NT2/D1 (cell line): ENCODE measurements at regions not wholly inside any gene's neighbourhood (a gene's known extent, or its start where the extent isn't known, plus 50 kb on each side); places are given as distances from the start of the nearest gene placed in this dataset.

Experiments
- SUZ12 ChIP-seq: IDR thresholded peaks from 2 replicates; pipeline ENCODE4 v1.6.1; 2011; ENCODE audit not compliant: insufficient read length, insufficient read depth; ENCODE audit errors: extremely low read depth
- YY1 ChIP-seq: IDR thresholded peaks from 2 replicates; pipeline ENCODE4 v1.6.1; 2011; ENCODE audit not compliant: insufficient read length, insufficient read depth
- ZNF274 ChIP-seq: IDR thresholded peaks from 2 replicates; pipeline ENCODE4 v1.6.1; 2011; ENCODE audit warnings: mild to moderate bottlenecking, low read depth, low read length

- TF ChIP-seq ZNF274 (no peak), YY1 (no peak), SUZ12 (no peak)
Observed at GRCh38 chr7:113320419-113320818, 202.1 kb upstream of the SMIM30 start.
